Tibial artery (tissue), 4 donors: ENCODE measurements at regions not wholly inside any gene's neighbourhood (a gene's known extent, or its start where the extent isn't known, plus 50 kb on each side); places are given as distances from the start of the nearest gene placed in this dataset.
A peak's percentile ranks its signal among the peaks of the same experiment; 100 is the strongest.

Experiments used
- DNase-seq, 2 donors: peaks; one replicate each; pipeline ENCODE4 v3.0.0-alpha.2; 2019
- H3K27ac ChIP-seq, 2 donors: fragments of 200-600 bp; sonication (generic) in 1 of 2; 1 replicate in 1 of 2; 2 replicates in 1 of 2; pipeline ENCODE4 v1.5.1; 2018 to 2019; ENCODE audit warnings: mild to moderate bottlenecking in 1 of 2
- H3K27me3 ChIP-seq, 2 donors: fragments of 200-600 bp; sonication (generic) in 1 of 2; one replicate each; pipeline versions ENCODE4 v1.5.1 to v1.6.0; 2016 to 2019
- H3K36me3 ChIP-seq, 3 donors: fragments of 200-600 bp; sonication (generic) in 2 of 3; one replicate each; pipeline ENCODE4 v1.5.1; 2016 to 2019; ENCODE audit warnings: mild to moderate bottlenecking in 2 of 3
- H3K4me1 ChIP-seq, 4 donors: fragments of 200-600 bp; sonication (generic) in 2 of 4; 1 replicate in 3 of 4; 2 replicates in 1 of 4; pipeline ENCODE4 v1.5.1; 2016 to 2019
- H3K4me3 ChIP-seq, 2 donors: fragments of 200-600 bp; sonication (generic) in 1 of 2; 1 replicate in 1 of 2; 2 replicates in 1 of 2; pipeline ENCODE4 v1.5.1; 2018 to 2019; ENCODE audit warnings: mild to moderate bottlenecking in 2 of 2
- H3K9me3 ChIP-seq, 3 donors: fragments of 200-600 bp; sonication (generic) in 1 of 3; one replicate each; pipeline ENCODE4 v1.5.1; 2016 to 2019
- intact Hi-C: fragments of 100-400 bp; cut with DNase I; formaldehyde crosslinking; loops from one replicate; pipeline ENCODE4 v1.15.0; 2023; ENCODE audit warnings: low total_unique reads
- TF ChIP-seq, protein P1 (sequence below), 2 experiments: fragments of 200-600 bp in 1 of 2; fragments of 450-650 bp in 1 of 2; IDR thresholded peaks; one replicate each; pipeline ENCODE4 v1.5.1; 2017 to 2019; ENCODE audit warnings: antibody characterized with exemption in 2 of 2, mild to moderate bottlenecking in 1 of 2, moderate library complexity in 1 of 2

DNA sequence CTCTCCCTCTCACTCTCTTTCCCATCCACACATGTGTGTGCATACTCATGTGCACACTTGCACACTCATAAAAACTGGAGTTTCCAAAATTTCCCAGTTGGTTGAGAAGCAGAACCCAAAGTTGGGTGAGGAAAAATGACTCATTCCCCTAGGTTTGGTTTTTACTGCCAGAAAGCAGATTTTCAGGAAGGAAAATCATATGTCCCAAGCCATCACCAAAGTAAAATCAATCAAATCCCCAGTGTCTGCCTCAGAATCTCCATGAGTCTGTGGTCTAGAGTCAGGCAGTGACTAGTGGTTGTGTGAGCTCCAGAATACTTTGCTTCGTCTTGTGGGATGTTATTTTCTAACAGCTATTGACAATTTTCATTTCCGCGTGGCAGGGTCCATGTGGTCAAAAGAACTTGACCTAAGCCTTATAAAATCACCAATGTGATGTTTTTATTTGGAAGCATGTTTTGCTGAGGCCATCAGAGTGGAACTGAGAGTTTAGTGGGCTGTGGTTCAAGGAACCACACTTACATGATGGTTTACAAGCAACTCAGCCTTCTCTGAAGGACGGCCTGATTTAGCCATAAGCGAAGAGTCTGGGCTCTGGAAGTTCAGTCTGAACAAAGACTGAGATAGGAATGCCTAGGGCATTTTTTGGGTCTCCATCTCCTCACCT, 81.9 kb upstream of the CCN6 start:
- Histone ChIP-seq H3K4me3 (no peak overlapping the region), H3K27me3 (no peaks in the 10 kb centered on the region), H3K4me1 (peaks cover 0 to 13% (median 2%) of the 10 kb centered on the region in 4 donors), H3K36me3 (no peaks in the 10 kb centered on the region), H3K27ac (peak overlapping the region in 1 of 2 donors; percentile 57), H3K9me3 (no peaks in the 10 kb centered on the region)
- intact Hi-C loops, result no loop called here
- TF ChIP-seq, protein P1, sequence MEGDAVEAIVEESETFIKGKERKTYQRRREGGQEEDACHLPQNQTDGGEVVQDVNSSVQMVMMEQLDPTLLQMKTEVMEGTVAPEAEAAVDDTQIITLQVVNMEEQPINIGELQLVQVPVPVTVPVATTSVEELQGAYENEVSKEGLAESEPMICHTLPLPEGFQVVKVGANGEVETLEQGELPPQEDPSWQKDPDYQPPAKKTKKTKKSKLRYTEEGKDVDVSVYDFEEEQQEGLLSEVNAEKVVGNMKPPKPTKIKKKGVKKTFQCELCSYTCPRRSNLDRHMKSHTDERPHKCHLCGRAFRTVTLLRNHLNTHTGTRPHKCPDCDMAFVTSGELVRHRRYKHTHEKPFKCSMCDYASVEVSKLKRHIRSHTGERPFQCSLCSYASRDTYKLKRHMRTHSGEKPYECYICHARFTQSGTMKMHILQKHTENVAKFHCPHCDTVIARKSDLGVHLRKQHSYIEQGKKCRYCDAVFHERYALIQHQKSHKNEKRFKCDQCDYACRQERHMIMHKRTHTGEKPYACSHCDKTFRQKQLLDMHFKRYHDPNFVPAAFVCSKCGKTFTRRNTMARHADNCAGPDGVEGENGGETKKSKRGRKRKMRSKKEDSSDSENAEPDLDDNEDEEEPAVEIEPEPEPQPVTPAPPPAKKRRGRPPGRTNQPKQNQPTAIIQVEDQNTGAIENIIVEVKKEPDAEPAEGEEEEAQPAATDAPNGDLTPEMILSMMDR (IDR thresholded peaks at IDR 0.05), result no peak
- no peak for DNase-seq

- Histone ChIP-seq H3K27me3 (no peaks in the 10 kb centered on the region), H3K4me1 (peaks cover 0 to 13% (median 2%) of the 10 kb centered on the region in 4 donors), H3K27ac (peak overlapping the region; percentile 57 to 60), H3K9me3 (no peaks in the 10 kb centered on the region), H3K36me3 (no peaks in the 10 kb centered on the region), H3K4me3 (peak overlapping the region in 1 of 2 donors; percentile 20)
- TF ChIP-seq, protein P1 (IDR thresholded peaks at IDR 0.05), result no peak
- no peak for DNase-seq
- intact Hi-C loops, result no loop called here
Observed at GRCh38 chr6:111972745-111973117, 81.2 kb upstream of the CCN6 start.

GRCh38 chr6:111973118-111973761, 80.7 kb upstream of the CCN6 start:
- peak; percentile 69 to 80 for DNase-seq
- H3K9me3 ChIP-seq, result no peaks in the 10 kb centered on the region
- H3K27ac ChIP-seq, result peak overlapping the region; percentile 57 to 60
- H3K27me3 ChIP-seq, result no peaks in the 10 kb centered on the region
- no peaks in the 10 kb centered on the region for H3K36me3 ChIP-seq
- H3K4me3 ChIP-seq, result peak overlapping the region in 1 of 2 donors; percentile 20
- H3K4me1 ChIP-seq, result peaks cover 0 to 13% (median 2%) of the 10 kb centered on the region in 4 donors
- TF ChIP-seq, protein P1 (IDR thresholded peaks at IDR 0.05), result no peak
- intact Hi-C loops, result no loop called here

DNA sequence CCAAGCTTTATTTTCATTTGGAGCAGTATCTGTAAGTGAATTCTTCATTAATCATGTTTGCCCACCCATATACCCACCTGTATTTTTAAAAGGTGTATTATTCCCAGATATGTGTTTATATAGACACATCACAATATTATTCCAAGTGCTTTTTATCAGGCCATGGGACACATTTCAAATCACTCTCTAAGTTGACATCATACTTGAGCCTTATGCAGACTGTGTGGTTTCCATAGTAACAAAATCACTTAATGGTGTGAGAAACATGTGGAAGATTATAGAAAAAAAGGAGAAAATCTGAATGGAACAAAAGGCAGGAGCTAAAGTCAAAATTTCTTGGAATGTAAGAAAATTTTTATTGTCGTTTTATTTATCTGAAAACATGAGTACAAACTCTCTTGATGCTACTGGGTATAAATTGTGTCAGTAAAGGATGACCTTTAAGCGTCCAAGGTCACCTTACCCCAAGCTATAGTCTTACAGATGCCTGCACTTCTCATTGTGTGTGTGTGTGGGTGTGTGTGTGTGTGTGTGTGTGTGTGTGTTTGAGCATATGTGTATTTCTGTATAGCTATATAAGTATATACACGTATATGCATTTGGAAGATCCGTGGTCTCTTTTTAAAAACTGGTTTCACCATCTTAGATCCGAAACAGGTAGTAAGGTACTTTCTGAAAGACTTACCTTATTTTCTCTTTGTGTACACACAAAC, 79.8 kb upstream of the CCN6 start:
- Histone ChIP-seq H3K27ac (peak overlapping the region in 1 of 2 donors; percentile 57), H3K4me1 (peaks cover 0 to 13% (median 2%) of the 10 kb centered on the region in 4 donors), H3K36me3 (no peaks in the 10 kb centered on the region), H3K4me3 (no peak overlapping the region), H3K9me3 (no peaks in the 10 kb centered on the region), H3K27me3 (peaks cover 0 to 2% of the 10 kb centered on the region in 2 donors)
- DNase-seq, result no peak
- intact Hi-C loops, result no loop called here
- TF ChIP-seq, protein P1 (IDR thresholded peaks at IDR 0.05), result no peak

DNA sequence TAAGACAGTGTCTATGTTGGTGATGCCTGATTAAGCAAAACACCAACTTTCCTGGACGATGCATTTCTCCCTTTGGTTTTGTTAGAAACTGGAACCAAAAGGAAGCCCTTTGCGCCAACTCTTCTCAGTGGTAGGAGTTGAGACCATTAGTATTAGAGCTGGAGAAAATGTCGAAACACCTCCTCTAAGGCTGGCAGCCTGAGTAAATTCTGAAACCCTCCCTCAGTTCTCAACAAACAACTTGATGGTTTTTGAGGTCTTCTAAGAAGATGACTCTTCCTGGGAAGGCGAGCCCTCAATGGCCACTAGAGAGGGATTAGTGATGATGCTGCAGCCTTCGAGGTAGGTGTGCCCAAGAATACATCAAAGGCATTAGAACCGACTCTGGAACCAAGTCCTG, 78.4 kb upstream of the CCN6 start:
- TF ChIP-seq, protein P1 (IDR thresholded peaks at IDR 0.05), result no peak
- peaks cover 0 to 3% of the 10 kb centered on the region in 2 donors for H3K27me3 ChIP-seq
- H3K4me1 ChIP-seq, result peaks cover 0 to 13% (median 2%) of the 10 kb centered on the region in 4 donors
- H3K9me3 ChIP-seq, result no peaks in the 10 kb centered on the region
- H3K36me3 ChIP-seq, result no peaks in the 10 kb centered on the region
- H3K4me3 ChIP-seq, result no peak overlapping the region
- intact Hi-C loops, result no loop called here
- H3K27ac ChIP-seq, result no peak overlapping the region
- DNase-seq, result no peak
